ENCODE measurements at regions not wholly inside any gene's neighbourhood (a gene's known extent, or its start where the extent isn't known, plus 50 kb on each side); places are given as distances from the start of the nearest gene placed in this dataset.
"Not testable (repeated sequence)": the region's sequence is repeated elsewhere in the genome, so short reads cannot be mapped to it uniquely, and the experiment has no call there.

DNA sequence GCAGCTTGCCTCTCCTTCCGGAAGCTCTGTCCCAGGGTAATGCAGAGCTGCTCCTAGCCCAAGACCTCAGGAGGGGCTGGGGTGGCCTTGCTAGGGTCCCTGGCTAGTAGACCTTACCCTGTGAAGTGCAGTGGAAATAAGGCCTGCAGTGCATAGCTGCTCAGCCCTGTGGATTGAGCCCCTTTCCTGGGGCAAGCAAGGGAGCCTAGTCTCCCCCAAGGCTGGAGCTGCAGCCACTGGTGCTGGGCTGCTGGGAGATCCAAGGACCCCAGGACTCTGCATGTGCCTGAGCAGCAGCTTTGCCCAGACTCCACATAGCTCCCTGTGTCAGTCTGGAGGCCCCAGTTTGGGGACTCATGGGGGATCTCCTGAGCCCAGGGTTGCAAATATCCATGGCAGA, 57.9 kb downstream of the FANCF start:
- no peak for DNase-seq (ENCODE audit: low read depth in 2 of 2)

DNA sequence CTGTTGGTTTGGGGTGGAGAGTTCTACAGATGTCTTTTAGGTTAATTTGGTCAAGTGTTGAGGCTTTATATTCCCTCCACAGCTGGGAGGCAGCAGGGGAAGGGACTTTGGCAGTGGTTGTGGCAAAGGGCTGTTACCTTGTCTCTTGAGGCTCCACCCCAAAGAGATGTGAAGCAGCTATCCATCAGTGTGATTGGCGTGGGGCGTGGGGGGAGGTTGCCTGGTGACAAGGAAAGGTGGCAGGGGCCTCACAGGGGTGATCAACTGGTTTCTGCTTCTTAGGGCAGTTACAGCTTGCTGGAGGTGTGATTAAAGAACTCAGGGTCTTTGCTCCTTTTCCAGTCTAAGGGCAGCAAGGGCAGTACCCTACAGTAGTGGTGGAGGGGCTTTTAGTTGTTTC, 59.3 kb downstream of the FANCF start:
- DNase-seq (ENCODE audit: low read depth in 2 of 2), result no peak

DNA sequence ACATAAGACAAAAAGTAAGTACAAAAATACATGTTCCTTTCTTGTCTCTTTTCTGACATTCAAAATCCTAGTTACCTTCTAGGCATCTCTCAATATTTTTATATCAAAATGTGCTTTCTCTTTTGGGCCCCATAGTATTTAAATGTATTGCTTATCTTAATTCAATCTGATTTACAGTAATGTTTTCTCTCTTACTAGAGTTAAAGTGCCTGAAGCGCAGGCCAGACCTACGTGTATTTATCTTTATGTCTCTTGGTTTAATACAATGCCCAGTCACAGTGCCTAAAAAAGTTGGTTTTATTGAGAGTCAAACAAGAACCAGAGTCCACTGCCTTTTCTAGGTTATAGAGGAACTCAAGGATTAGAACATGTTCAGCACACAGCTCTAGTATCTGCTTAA, 64.3 kb downstream of the FANCF start:
- DNase-seq (ENCODE audit: low read depth in 2 of 2), result no peak

DNA sequence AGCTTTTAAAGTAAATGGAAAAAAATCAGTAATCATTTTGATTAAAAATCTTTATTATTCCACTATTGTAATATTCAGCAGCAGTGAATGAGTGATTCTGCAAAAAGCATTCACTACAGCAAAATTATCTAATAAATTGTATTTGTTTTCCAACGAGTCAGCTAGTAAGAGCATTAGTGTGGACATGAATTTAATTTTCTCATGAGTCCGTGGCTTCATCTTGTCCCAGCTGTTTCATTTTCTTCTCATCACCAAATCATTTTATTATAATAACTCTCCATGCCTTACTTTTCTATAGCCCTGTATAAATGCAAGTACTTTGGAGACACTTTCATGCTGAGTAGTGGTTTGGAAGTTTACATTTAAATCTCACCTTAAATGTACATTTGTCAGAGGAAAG, 66.2 kb downstream of the FANCF start:
- no peak for DNase-seq (ENCODE audit: low read depth in 2 of 2)

DNA sequence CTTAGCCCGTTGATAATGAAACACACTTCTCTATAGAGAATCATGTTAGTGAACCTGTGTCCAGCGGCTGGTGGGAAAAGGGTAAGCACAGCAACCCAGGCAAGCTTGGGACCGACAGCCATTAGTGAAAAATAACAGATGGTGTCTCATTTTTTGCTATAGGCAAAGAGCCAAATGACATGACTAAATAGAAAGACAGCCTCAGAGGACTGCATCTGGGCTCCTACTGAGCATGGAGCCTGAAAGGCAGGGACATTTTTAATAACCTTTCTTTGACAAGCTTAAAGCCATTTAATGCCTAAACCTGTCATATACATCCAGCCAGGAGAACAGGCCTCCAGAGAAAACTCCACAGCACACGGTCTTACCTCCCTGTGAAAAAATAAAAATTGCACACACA, 67.0 kb downstream of the FANCF start:
- DNase-seq (ENCODE audit: low read depth in 2 of 2), result no peak

DNA sequence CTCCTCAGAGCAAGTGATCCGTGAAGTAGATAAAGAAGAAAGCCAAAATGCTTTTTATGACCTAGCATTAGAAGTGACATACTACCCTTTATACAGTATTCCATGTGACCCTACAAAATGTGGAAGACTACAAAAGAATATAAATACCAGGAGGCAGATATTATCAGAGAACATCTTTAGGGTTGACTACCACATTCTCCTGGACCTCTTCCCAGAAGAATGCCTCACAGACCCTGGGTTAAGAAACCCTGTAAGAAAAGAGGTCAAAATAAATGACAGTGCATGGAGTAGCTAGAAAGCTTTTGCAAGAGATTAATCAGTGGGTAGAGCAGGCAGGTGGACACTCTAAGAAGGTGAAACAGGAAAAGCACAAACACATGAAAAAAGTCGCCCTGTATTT, 69.2 kb downstream of the FANCF start:
- no peak for DNase-seq (ENCODE audit: low read depth in 2 of 2)

DNA sequence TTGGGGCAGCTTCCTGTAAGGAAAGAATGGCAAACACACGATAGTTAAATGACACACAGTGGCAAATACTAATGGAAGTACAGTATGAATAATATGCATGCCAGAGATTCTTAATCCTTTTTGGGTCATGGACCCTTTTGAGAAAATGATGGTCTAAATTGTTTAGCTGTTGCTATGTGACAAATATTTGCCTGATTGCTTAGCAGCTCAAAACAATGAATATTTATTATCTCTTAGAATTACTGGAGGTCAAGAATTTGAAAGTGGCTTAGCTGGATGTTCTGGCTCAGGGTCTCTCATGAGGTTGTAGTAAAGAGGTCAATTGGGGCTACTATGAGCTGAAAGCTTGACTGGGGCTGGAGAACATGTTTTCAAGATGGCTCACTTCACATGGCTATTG, 69.7 kb downstream of the FANCF start:
- no peak for DNase-seq (ENCODE audit: low read depth in 2 of 2)

DNA sequence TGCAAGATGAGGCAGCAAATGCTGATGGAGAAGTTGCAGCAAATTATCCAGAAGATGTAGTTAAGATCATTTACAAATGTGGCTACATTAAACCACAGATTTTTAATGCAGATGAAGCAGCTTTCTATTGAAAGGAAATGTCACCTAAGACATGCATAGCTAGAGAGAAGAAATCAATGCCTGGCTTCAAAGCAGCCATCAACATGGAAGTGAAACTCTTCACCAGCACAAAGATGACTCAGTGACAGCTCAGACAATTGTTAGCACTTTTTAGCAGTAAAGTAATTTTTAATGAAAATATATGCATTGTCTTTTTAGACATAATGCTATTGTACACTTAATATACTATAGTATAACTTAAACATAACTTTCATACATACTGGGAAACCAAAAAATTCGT, 71.4 kb downstream of the FANCF start:
- no peak for DNase-seq (ENCODE audit: low read depth in 2 of 2)

DNA sequence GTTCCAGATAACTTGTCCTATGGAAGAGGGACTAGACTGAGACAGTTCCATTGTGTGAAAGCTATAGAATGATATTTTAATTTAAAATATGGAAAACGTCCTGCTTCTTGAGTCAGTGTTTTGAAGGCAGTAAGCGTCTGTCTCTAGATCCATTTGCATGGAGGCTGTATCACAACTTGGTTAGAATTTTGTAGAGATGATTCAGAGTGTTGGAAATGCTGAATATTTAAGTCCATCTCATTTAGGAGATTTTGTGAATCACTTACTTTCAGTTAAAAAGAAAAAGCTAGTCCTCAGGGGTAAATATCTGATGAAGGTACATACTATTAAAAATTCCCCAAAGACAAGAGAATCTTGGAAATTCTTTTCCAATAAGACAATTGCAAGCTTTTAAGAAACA, 72.7 kb downstream of the FANCF start:
- no peak for DNase-seq (ENCODE audit: low read depth in 2 of 2)

DNA sequence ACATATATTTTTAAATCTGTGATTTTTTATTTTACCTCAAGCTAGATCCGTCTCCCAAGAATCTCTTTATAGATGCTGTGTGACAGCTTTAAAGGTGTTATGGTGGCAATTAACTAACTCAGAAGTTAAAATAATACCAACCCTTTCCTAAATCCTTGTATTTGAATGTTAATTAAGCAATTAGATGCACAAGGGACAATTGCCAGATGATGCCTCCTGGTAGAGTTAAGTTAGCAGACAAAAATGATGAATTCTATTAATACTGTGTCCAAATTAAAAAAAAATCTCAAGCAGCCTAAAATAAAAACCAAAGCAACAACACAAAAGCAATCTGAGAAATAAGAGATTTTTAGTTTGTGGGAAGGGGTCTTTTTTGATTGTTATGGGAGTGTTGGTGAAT, 78.9 kb downstream of the FANCF start:
- no peak for DNase-seq (ENCODE audit: low read depth in 2 of 2)

DNA sequence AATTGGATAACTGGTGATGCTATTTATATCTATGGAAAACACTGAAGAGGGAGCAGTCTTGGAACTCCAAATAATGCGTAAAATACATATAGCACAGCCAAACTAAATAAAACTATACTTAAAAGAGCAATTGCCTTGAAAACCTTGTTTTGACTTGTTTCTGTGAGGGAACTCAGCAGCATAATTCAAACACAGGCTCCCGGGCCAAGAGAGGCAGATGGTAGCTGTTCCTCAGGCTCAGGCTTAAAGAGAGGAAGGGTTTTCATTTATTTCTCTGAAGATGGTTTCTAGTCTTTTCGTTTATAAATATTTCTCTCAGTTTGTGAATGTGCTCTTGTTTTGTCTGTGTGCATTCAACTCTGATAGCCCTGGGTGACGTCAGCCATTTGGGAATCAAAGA, 82.4 kb downstream of the FANCF start:
- DNase-seq (ENCODE audit: low read depth in 2 of 2), result no peak

DNA sequence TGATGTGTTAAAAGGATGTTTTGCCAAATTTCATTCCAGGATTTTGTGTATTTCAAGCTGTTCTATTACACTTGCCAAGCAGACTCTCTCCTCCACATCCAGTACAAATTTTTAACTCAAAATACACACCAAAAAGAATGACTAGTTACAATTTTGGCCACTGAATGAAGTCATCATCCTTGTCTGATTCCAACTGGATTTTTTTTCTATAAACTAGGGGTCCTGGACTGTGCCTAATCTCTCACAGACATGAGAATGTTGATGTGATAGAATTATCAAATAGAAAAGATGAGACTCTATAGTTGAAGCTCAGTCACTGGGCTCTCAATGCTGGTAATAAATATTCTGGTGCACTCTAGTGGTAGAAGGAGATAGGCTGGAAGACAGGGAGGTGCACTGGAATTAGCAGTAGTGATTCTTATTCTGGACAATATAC, 85.8 kb downstream of the FANCF start:
- DNase-seq (ENCODE audit: low read depth in 2 of 2), result no peak

DNA sequence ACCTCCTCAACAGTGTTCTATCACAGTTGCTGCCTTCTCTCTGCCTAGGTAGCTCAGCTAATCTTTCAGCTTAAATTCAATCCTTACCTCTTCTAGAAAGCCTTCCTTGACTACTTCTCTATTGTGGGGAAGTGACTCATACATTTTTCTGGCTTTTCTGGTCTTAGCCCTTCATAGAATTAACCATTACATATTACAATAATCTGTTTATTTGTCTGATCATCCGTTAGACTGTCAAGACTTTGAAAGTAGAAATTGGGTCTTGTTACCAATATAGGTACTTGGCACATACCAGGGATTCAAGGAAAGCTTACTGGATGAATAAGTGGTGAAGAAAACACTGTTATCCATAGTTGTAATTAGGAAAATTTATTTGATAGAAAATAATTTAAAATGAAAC, 89.6 kb downstream of the FANCF start:
- no peak for DNase-seq (ENCODE audit: low read depth in 2 of 2)

DNA sequence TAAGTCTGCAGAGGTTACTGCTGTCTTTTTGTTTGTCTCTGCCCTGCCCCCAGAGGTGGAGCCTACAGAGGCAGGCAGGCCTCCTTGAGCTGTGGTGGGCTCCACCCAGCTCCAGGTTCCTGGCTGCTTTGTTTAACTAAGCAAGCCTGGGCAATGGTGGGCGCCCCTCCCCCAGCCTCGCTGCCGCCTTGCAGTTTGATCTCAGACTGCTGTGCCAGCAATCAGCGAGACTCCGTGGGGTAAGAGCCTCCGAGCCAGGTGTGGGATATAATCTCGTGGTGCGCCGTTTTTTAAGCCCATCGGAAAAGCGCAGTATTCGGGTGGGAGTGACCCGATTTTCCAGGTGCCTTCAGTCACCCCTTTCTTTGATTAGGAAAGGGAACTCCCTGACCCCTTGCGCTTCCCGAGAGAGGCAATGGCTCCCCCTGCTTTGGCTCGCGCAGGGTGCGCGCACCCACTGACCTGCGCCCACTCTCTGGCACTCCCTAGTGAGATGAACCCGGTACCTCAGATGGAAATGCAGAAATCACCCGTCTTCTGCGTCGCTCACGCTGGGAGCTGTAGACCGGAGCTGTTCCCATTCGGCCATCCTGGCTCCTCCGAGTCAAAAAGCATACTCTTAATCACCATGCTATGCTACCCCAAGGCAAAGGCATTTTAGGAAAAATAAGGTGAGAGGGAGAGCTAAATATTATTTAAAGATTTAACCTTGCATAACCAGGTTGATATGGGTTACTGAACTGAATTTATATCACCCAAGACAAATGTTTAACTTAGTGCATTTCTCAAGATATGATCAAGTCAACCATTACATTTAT, 96.8 kb downstream of the FANCF start:
- DNase-seq (ENCODE audit: low read depth in 2 of 2), result not testable (repeated sequence)

DNA sequence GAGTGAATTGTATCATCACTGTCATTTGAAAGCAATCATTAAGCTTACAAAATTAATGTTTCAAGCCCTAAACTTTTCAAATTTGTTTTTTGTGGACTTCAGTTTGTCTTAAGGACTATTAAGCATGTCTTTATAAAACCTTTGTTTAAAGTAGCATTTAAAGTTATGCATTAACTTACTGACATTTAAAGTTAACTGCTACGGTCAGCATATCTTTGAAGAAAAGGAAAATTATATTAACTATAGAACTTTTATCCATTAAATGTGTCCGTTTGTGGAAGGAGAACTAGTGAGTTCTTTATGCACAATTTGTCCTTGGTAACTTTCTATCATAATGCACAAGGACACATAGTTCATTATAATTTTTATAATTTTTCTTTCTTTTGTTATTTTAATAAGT, 103.4 kb downstream of the FANCF start:
- no peak for DNase-seq (ENCODE audit: low read depth in 2 of 2)

DNA sequence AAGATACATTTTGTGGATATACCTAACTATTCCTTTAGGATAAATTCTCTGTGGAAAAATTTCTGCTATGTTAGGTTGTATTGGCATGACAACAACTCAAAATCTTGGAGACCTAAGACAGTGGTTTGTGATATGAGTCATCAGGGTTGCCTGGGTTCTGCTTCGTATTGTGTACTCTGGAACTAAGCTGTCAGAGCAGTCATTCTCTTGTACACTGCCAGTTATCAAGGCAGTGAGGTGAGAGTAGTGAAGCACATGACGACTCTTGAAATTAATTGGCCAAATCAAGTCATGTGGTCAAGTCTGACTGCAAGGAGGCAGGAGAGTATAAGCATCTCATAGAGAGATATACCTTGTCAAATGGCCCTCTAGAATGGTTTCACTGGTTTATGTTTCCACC, 104.4 kb downstream of the FANCF start:
- no peak for DNase-seq (ENCODE audit: low read depth in 2 of 2)

DNA sequence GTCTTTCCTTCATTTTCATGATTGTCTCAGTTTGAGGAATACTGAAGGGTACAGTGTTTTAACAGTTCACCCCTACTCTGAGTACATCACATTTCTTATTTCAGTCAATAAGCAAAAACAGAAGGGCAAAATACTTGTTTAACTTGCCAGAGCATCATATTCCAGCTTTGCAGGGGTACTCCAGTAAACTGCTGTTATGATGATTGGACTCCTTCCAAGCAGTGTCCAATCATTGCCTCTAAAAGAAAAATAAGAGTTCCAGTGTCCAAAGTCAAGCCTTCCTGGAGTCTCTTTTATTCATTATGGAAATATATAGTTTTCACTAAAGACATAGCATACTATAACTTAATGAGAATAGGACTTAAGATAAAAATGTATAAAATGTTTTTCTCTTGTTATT, 105.1 kb downstream of the FANCF start:
- DNase-seq (ENCODE audit: low read depth in 2 of 2), result no peak

DNA sequence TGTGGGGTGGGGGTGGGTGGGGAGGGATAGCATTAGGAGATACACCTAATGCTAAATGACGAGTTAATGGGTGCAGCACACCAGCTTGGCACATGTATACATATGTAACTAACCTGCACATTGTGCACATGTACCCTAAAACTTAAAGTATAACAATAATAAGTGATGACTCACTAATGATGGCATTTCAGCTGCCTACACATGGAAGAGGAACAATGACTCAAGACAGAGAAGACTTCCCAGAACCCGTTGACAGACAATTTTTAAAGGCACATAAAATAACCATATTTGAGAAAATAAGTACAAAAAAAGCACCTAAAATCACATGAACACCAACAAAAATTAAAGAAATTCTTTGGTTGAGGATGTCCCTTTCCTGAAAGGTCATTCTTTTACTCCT, 107.3 kb downstream of the FANCF start:
- DNase-seq (ENCODE audit: low read depth in 2 of 2), result not testable (repeated sequence)

DNA sequence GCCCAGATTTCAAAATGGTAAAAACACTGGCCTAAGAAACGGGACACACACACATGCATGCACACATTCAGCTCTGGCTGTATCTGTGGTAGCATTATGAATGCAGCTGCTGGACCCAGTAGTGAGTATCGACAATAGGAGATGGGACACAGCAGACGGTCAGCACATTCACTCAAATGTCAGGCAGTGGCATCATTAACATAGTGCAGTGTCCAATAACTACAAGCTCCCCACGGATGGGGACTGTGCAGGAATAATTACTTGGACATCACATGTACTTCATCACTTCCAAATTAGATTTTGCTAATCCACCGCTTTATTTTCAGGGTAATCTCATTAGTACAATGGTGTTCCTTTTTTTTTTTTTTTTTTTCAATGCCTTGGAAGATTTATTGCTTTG, 109.5 kb downstream of the FANCF start:
- no peak for DNase-seq (ENCODE audit: low read depth in 2 of 2)

DNA sequence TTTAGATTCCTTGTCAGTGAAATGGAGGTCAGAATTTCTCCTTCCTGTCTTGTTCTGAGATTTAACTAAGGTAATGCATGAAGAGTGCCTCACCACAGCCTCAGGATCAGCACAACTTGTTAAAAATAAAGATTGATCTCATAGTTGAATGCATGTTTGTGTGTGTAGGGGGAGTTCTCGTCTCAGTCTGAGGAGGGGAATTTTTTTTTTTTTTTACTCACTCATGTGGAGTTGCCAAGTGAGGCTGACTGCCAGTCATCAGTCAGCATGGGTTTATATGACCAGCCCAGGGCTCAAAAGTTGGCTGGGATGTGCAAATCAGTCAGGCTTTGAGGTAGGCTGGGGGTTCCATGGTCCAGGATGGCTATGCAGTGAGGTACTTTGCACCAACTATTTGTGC, 113.2 kb downstream of the FANCF start:
- DNase-seq (ENCODE audit: low read depth in 2 of 2), result no peak

DNA sequence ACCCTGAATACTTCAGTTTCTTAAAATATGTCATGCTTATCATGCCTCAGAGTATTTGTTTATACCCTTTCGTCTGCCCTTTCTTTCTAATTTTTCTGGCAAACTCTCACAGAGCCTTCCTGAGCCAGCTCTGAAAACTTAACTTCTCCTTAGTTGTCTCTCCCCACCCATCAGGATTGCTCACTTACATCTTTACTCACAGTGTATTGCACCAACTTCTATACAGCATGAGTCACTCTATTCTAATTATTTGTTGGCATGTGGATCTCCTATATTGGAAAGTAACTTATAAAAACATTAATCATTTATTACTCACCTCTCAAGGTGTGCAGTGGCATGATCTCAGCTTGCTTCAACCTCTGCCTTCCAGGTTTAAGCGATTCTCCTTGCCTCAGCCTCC, 114.9 kb downstream of the FANCF start:
- no peak for DNase-seq (ENCODE audit: low read depth in 2 of 2)

DNA sequence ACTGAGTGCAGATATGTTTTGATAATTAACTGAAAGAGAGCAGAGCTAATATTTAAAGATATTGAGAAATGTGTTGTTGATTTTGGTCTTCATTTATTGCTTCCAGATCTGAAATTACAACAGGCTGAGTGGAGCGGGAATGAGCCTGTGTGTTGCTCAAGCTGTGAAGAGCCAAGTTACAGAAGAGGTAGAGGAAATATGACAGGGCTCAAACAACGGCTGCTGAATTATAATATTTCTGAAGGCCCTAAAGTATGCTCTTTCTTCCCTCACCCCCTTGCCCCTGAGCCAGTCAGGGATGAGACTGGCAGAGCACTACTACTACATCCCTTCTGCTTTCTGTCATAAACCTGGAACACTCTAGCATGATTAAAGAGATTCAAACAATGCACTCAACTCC, 115.6 kb downstream of the FANCF start:
- DNase-seq (ENCODE audit: low read depth in 2 of 2), result no peak

DNA sequence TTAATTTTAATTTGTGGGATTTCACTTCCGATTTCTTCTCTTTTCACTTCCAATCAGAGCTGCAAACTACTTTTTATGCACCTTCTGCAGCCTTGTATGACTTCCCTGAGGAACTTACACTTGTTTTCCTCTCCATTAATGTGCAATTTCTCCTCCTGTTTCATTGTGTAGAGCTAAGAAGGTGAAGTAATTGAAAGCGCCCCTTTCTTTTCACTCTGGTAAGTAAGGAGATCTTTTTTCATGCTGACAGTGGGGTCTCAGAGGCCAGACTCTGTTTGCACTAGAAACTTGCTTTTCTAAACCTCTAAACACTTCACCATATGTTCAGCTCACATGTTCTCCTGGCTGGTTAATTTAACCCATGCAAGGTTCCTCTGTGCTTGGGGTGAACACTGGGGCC, 117.0 kb downstream of the FANCF start:
- DNase-seq (ENCODE audit: low read depth in 2 of 2), result no peak

DNA sequence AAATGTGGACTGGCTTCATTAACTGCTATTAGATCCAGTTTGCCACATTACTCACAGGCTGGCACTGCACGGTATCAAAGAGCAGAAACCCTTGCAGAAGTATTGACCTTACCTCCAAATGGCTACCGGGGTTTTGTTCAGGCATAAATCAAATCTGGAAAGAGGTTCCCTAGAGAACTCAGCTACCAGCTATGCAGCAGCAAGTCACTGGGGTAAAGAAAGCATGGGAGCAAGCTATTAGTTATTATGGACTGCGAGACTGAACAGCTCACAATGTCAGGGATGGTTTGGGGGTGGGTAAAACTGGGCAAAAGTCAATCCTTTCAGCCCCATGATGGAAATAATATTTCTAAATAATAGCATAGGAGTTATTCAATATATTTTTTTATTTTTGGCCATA, 128.1 kb downstream of the FANCF start:
- DNase-seq (ENCODE audit: low read depth in 2 of 2), result no peak
